ENCODE measurements at regions not wholly inside any gene's neighbourhood (a gene's known extent, or its start where the extent isn't known, plus 50 kb on each side); places are given as distances from the start of the nearest gene placed in this dataset.

- TF ChIP-seq AR (CRISPR knock-in tag; IDR thresholded peaks at IDR 0.05): no peak
- TF ChIP-seq, protein P1, sequence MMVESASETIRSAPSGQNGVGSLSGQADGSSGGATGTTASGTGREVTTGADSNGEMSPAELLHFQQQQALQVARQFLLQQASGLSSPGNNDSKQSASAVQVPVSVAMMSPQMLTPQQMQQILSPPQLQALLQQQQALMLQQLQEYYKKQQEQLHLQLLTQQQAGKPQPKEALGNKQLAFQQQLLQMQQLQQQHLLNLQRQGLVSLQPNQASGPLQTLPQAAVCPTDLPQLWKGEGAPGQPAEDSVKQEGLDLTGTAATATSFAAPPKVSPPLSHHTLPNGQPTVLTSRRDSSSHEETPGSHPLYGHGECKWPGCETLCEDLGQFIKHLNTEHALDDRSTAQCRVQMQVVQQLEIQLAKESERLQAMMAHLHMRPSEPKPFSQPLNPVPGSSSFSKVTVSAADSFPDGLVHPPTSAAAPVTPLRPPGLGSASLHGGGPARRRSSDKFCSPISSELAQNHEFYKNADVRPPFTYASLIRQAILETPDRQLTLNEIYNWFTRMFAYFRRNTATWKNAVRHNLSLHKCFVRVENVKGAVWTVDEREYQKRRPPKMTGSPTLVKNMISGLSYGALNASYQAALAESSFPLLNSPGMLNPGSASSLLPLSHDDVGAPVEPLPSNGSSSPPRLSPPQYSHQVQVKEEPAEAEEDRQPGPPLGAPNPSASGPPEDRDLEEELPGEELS (CRISPR knock-in tag; IDR thresholded peaks at IDR 0.05): no peak
- TF ChIP-seq SMAD3 (CRISPR knock-in tag; IDR thresholded peaks at IDR 0.05; ENCODE audit: borderline replicate concordance): no peak
- TF ChIP-seq, protein P2, sequence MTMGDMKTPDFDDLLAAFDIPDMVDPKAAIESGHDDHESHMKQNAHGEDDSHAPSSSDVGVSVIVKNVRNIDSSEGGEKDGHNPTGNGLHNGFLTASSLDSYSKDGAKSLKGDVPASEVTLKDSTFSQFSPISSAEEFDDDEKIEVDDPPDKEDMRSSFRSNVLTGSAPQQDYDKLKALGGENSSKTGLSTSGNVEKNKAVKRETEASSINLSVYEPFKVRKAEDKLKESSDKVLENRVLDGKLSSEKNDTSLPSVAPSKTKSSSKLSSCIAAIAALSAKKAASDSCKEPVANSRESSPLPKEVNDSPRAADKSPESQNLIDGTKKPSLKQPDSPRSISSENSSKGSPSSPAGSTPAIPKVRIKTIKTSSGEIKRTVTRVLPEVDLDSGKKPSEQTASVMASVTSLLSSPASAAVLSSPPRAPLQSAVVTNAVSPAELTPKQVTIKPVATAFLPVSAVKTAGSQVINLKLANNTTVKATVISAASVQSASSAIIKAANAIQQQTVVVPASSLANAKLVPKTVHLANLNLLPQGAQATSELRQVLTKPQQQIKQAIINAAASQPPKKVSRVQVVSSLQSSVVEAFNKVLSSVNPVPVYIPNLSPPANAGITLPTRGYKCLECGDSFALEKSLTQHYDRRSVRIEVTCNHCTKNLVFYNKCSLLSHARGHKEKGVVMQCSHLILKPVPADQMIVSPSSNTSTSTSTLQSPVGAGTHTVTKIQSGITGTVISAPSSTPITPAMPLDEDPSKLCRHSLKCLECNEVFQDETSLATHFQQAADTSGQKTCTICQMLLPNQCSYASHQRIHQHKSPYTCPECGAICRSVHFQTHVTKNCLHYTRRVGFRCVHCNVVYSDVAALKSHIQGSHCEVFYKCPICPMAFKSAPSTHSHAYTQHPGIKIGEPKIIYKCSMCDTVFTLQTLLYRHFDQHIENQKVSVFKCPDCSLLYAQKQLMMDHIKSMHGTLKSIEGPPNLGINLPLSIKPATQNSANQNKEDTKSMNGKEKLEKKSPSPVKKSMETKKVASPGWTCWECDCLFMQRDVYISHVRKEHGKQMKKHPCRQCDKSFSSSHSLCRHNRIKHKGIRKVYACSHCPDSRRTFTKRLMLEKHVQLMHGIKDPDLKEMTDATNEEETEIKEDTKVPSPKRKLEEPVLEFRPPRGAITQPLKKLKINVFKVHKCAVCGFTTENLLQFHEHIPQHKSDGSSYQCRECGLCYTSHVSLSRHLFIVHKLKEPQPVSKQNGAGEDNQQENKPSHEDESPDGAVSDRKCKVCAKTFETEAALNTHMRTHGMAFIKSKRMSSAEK (CRISPR knock-in tag; IDR thresholded peaks at IDR 0.05; ENCODE audit: borderline replicate concordance): no peak
- no peak for TF ChIP-seq ATF1 (CRISPR knock-in tag; IDR thresholded peaks at IDR 0.05)
- TF ChIP-seq ZNF219 (CRISPR knock-in tag; IDR thresholded peaks at IDR 0.05; ENCODE audit: borderline replicate concordance): no peak
- no peak for TF ChIP-seq ZBTB21 (CRISPR knock-in tag; IDR thresholded peaks at IDR 0.05; ENCODE audit: borderline replicate concordance)
- TF ChIP-seq IRF1 (CRISPR knock-in tag; IDR thresholded peaks at IDR 0.05): no peak
These were observed 2197.0 kb upstream of the RAG2 start (continued) for GRCh38 chr11:38795027-38795426.

- TF ChIP-seq, protein P3, sequence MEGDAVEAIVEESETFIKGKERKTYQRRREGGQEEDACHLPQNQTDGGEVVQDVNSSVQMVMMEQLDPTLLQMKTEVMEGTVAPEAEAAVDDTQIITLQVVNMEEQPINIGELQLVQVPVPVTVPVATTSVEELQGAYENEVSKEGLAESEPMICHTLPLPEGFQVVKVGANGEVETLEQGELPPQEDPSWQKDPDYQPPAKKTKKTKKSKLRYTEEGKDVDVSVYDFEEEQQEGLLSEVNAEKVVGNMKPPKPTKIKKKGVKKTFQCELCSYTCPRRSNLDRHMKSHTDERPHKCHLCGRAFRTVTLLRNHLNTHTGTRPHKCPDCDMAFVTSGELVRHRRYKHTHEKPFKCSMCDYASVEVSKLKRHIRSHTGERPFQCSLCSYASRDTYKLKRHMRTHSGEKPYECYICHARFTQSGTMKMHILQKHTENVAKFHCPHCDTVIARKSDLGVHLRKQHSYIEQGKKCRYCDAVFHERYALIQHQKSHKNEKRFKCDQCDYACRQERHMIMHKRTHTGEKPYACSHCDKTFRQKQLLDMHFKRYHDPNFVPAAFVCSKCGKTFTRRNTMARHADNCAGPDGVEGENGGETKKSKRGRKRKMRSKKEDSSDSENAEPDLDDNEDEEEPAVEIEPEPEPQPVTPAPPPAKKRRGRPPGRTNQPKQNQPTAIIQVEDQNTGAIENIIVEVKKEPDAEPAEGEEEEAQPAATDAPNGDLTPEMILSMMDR (IDR thresholded peaks at IDR 0.05): peak; percentile 55; the same call in 1 of the 2 replicates
- no peak for TF ChIP-seq PRRX2 (CRISPR knock-in tag; IDR thresholded peaks at IDR 0.05)
- ChIA-PET CTCF (interaction anchor here (1.2 kb wide), 1 partner anchor 846 kb away, joined by 3 read pairs; no protein-coding TSS in a partner anchor), POLR2A (no interaction called here)
- ATAC-seq: no peak
- Mint-ChIP-seq H3K9me3 (peaks cover 44% of the 10 kb centered on the region), H3K27ac (no peak overlapping the region), H3K36me3 (peaks cover 30% of the 10 kb centered on the region), H3K4me3 (no peak overlapping the region), H3K4me1 (no peaks in the 10 kb centered on the region), H3K27me3 (ENCODE audit: low read depth) (no peaks in the 10 kb centered on the region; the same call in 1 of the 2 replicates)
- no peak for DNase-seq (ENCODE audit: low spot score)
These were observed 2193.4 kb upstream of the RAG2 start for GRCh38 chr11:38791346-38791961.

DNA sequence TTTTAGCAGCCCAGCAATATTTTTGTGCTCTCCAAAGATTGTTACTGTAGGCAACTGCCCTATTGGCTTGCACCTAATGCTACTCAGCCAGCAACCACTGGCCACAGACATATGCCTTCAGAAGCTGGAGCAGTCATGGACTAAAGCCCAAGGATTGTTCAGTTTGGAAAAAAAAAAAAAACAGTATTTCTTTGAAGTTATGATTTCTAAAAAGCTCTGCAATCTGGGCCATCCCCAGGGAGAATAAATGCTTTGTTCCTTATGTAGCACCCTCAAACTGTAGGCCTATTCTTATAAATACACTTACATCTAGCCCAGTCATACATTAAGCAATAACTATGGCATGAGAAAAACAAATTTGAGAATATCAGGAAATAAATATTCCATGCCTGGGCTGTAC is 2190.5 kb upstream of the RAG2 start:
- ATAC-seq: no peak
- Mint-ChIP-seq H3K4me1 (no peaks in the 10 kb centered on the region), H3K9me3 (peaks cover 57% of the 10 kb centered on the region), H3K27ac (no peak overlapping the region), H3K27me3 (ENCODE audit: low read depth) (no peaks in the 10 kb centered on the region; the same call in 1 of the 2 replicates), H3K36me3 (peaks cover 39% of the 10 kb centered on the region), H3K4me3 (no peak overlapping the region)
- DNase-seq (ENCODE audit: low spot score): no peak
- ChIA-PET POLR2A (no interaction called here), CTCF (no interaction called here)
- TF ChIP-seq TCF7 (CRISPR knock-in tag; IDR thresholded peaks at IDR 0.05; ENCODE audit: low read depth) (no peak), NFATC4 (CRISPR knock-in tag; IDR thresholded peaks at IDR 0.05) (no peak), ETV6 (CRISPR knock-in tag; IDR thresholded peaks at IDR 0.05) (no peak), GABPB1 (CRISPR knock-in tag; IDR thresholded peaks at IDR 0.05) (no peak), CREB1 (CRISPR knock-in tag; IDR thresholded peaks at IDR 0.05) (no peak), CREM (CRISPR knock-in tag; IDR thresholded peaks at IDR 0.05) (no peak), NR3C1 (CRISPR knock-in tag; conservative IDR thresholded peaks at IDR 0.05; ENCODE audit: low read depth) (no peak)
- TF ChIP-seq, protein P4, sequence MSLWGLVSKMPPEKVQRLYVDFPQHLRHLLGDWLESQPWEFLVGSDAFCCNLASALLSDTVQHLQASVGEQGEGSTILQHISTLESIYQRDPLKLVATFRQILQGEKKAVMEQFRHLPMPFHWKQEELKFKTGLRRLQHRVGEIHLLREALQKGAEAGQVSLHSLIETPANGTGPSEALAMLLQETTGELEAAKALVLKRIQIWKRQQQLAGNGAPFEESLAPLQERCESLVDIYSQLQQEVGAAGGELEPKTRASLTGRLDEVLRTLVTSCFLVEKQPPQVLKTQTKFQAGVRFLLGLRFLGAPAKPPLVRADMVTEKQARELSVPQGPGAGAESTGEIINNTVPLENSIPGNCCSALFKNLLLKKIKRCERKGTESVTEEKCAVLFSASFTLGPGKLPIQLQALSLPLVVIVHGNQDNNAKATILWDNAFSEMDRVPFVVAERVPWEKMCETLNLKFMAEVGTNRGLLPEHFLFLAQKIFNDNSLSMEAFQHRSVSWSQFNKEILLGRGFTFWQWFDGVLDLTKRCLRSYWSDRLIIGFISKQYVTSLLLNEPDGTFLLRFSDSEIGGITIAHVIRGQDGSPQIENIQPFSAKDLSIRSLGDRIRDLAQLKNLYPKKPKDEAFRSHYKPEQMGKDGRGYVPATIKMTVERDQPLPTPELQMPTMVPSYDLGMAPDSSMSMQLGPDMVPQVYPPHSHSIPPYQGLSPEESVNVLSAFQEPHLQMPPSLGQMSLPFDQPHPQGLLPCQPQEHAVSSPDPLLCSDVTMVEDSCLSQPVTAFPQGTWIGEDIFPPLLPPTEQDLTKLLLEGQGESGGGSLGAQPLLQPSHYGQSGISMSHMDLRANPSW (CRISPR knock-in tag; conservative IDR thresholded peaks at IDR 0.05; ENCODE audit: low read depth): no peak

Data from WTC11 (cell line).